CD4-positive, alpha-beta memory T cell (primary cell): ENCODE measurements at regions not wholly inside any gene's neighbourhood (a gene's known extent, or its start where the extent isn't known, plus 50 kb on each side); places are given as distances from the start of the nearest gene placed in this dataset.
"Not testable (repeated sequence)": the region's sequence is repeated elsewhere in the genome, so short reads cannot be mapped to it uniquely, and the experiment has no call there.

Source experiments
- CTCF ChIA-PET: fragments of 350-600 bp; sonication (Branson Sonifier 250); formaldehyde crosslinking; loops from one replicate; lab custom pipeline; 2021; ENCODE audit warnings: inconsistent platforms; ENCODE audit not compliant: partially characterized antibody; lab: Charles Lee
- POLR2A ChIA-PET: fragments of 350-600 bp; sonication (Branson Sonifier 250); formaldehyde crosslinking; loops from one replicate; lab custom pipeline; 2021; ENCODE audit not compliant: partially characterized antibody; lab: Charles Lee
- DNase-seq, 5 donors: peaks; one replicate each; pipeline versions ENCODE4 v3.0.0 to v3.0.0-alpha.2; 2020 to 2022; ENCODE audit warnings: mixed read lengths in 1 of 5
- H3K27ac ChIP-seq: one replicate; pipeline ENCODE4 v1.7.0; 2013; ENCODE audit warnings: low read depth, low read length
- H3K27me3 ChIP-seq: 2 replicates; pipeline ENCODE4 v1.7.0; 2013; ENCODE audit warnings: mild to moderate bottlenecking, low read length, moderate library complexity; ENCODE audit not compliant: insufficient read depth
- H3K36me3 ChIP-seq: 2 replicates; pipeline ENCODE4 v1.7.0; 2013; ENCODE audit warnings: mild to moderate bottlenecking, low read length, moderate library complexity; ENCODE audit not compliant: insufficient read depth
- H3K4me1 ChIP-seq: 2 replicates; pipeline ENCODE4 v1.7.0; 2013; ENCODE audit warnings: mild to moderate bottlenecking, low read length, moderate library complexity; ENCODE audit not compliant: insufficient read depth
- H3K4me3 ChIP-seq, 2 donors: one replicate each; pipeline ENCODE4 v1.7.0; 2013; ENCODE audit warnings: low read length in 2 of 2, mild to moderate bottlenecking in 1 of 2
- H3K9me3 ChIP-seq, 2 donors: one replicate each; pipeline ENCODE4 v1.7.0; 2013; ENCODE audit warnings: low read length in 2 of 2, control low read depth in 1 of 2; ENCODE audit not compliant: control insufficient read depth in 1 of 2
- H3K27ac Mint-ChIP-seq, 7 donors: one replicate each; pipeline ENCODE4 v1.8.0; 2020 to 2021; ENCODE audit warnings: mixed read lengths in 7 of 7, mild to moderate bottlenecking in 6 of 7, inconsistent platforms in 3 of 7, moderate library complexity in 3 of 7
- H3K27me3 Mint-ChIP-seq, 2 donors: one replicate each; pipeline ENCODE4 v1.8.0; 2020 to 2021; ENCODE audit warnings: mixed read lengths in 2 of 2
- H3K36me3 Mint-ChIP-seq, 2 donors: one replicate each; pipeline ENCODE4 v1.8.0; 2020 to 2021; ENCODE audit warnings: mixed read lengths in 2 of 2, inconsistent platforms in 1 of 2, mild to moderate bottlenecking in 1 of 2
- H3K4me1 Mint-ChIP-seq, 4 donors: one replicate each; pipeline ENCODE4 v1.8.0; 2020 to 2021; ENCODE audit warnings: mixed read lengths in 4 of 4, mild to moderate bottlenecking in 1 of 4
- H3K4me3 Mint-ChIP-seq, 8 donors: one replicate each; pipeline ENCODE4 v1.8.0; 2020 to 2021; ENCODE audit warnings: mixed read lengths in 8 of 8, mild to moderate bottlenecking in 7 of 8, moderate library complexity in 6 of 8, inconsistent platforms in 3 of 8
- H3K9me3 Mint-ChIP-seq, 8 donors: one replicate each; pipeline ENCODE4 v1.8.0; 2020 to 2021; ENCODE audit warnings: mixed read lengths in 8 of 8, mild to moderate bottlenecking in 5 of 8, inconsistent platforms in 3 of 8, moderate library complexity in 1 of 8
- intact Hi-C: fragments of 100-400 bp; cut with micrococcal nuclease; formaldehyde crosslinking; loops from one replicate; pipeline ENCODE4 v1.15.1; 2023

GRCh38 chr19:31470952-31471351 is 121.7 kb upstream of the TSHZ3 start:
- Histone ChIP-seq H3K4me3 (no peak overlapping the region), H3K4me1 (no peaks in the 10 kb centered on the region), H3K27me3 (no peaks in the 10 kb centered on the region), H3K27ac (no peak overlapping the region), H3K9me3 (no peaks in the 10 kb centered on the region), H3K36me3 (no peaks in the 10 kb centered on the region)
- Mint-ChIP-seq H3K36me3 (no peaks in the 10 kb centered on the region), H3K4me1 (peaks cover 0 to 2% (median 0%) of the 10 kb centered on the region in 4 donors), H3K27me3 (peaks cover 10 to 15% of the 10 kb centered on the region in 2 donors), H3K4me3 (no peak overlapping the region), H3K9me3 (peaks cover 0 to 4% (median 0%) of the 10 kb centered on the region in 8 donors), H3K27ac (no peak overlapping the region)
- intact Hi-C loops, result no loop called here
- no peak for DNase-seq
- ChIA-PET POLR2A (no interaction called here), CTCF (no interaction called here)

GRCh38 chr19:31478241-31478640 is 129.0 kb upstream of the TSHZ3 start:
- DNase-seq, result no peak
- H3K36me3 Mint-ChIP-seq, result no peaks in the 10 kb centered on the region
- H3K27me3 ChIP-seq, result no peaks in the 10 kb centered on the region
- no peaks in the 10 kb centered on the region for H3K36me3 ChIP-seq
- no peak overlapping the region for H3K4me3 ChIP-seq
- H3K27ac ChIP-seq, result no peak overlapping the region
- ChIA-PET CTCF (interaction anchor here (0.8 kb wide), 1 partner anchor 13 kb away, joined by 3 read pairs; no protein-coding TSS in a partner anchor), POLR2A (no interaction called here)
- peaks cover 0 to 8% (median 2%) of the 10 kb centered on the region in 8 donors for H3K9me3 Mint-ChIP-seq
- H3K9me3 ChIP-seq, result no peaks in the 10 kb centered on the region
- H3K4me3 Mint-ChIP-seq, result no peak overlapping the region
- no peak overlapping the region for H3K27ac Mint-ChIP-seq
- intact Hi-C loops, result no loop called here
- no peaks in the 10 kb centered on the region for H3K4me1 ChIP-seq
- no peaks in the 10 kb centered on the region for H3K4me1 Mint-ChIP-seq
- H3K27me3 Mint-ChIP-seq, result peaks cover under 1 to 1% of the 10 kb centered on the region in 2 donors

GRCh38 chr19:31483226-31483857 is 134.1 kb upstream of the TSHZ3 start:
- DNase-seq, result no peak

GRCh38 chr19:31484858-31485410 is 135.7 kb upstream of the TSHZ3 start:
- H3K27ac ChIP-seq, H3K4me3 Mint-ChIP-seq, H3K9me3 ChIP-seq, H3K36me3 ChIP-seq, H3K36me3 Mint-ChIP-seq, H3K27ac Mint-ChIP-seq, H3K27me3 Mint-ChIP-seq, H3K27me3 ChIP-seq, H3K4me1 Mint-ChIP-seq, H3K4me3 ChIP-seq, DNase-seq, POLR2A ChIA-PET, H3K4me1 ChIP-seq, CTCF ChIA-PET, intact Hi-C loops: not testable (repeated sequence)
- peaks cover 4 to 28% (median 15%) of the 10 kb centered on the region in 8 donors for H3K9me3 Mint-ChIP-seq

More at GRCh38 chr19:31483226-31483857, 134.1 kb upstream of the TSHZ3 start:
- ChIA-PET CTCF (no interaction called here), POLR2A (no interaction called here)
- Histone ChIP-seq H3K27me3 (no peaks in the 10 kb centered on the region), H3K9me3 (no peaks in the 10 kb centered on the region), H3K27ac (no peak overlapping the region), H3K36me3 (no peaks in the 10 kb centered on the region), H3K4me1 (no peaks in the 10 kb centered on the region), H3K4me3 (no peak overlapping the region)
- no peak overlapping the region for H3K27ac Mint-ChIP-seq
- H3K36me3 Mint-ChIP-seq, result no peaks in the 10 kb centered on the region
- H3K4me3 Mint-ChIP-seq, result no peak overlapping the region
- intact Hi-C loops, result no loop called here
- peaks cover 5 to 26% (median 16%) of the 10 kb centered on the region in 8 donors for H3K9me3 Mint-ChIP-seq
- H3K27me3 Mint-ChIP-seq, result peaks cover 0 to 1% of the 10 kb centered on the region in 2 donors
- H3K4me1 Mint-ChIP-seq, result no peaks in the 10 kb centered on the region

GRCh38 chr19:31485472-31485871 is 136.2 kb upstream of the TSHZ3 start:
- no peak for DNase-seq
- intact Hi-C loops, result no loop called here
- ChIA-PET POLR2A (no interaction called here), CTCF (no interaction called here)
- no peaks in the 10 kb centered on the region for H3K4me1 Mint-ChIP-seq
- H3K4me3 Mint-ChIP-seq, result no peak overlapping the region
- no peaks in the 10 kb centered on the region for H3K36me3 ChIP-seq
- H3K9me3 ChIP-seq, result no peaks in the 10 kb centered on the region
- no peak overlapping the region for H3K27ac Mint-ChIP-seq
- H3K4me3 ChIP-seq, result no peak overlapping the region
- no peaks in the 10 kb centered on the region for H3K27me3 ChIP-seq
- no peaks in the 10 kb centered on the region for H3K36me3 Mint-ChIP-seq
- H3K27me3 Mint-ChIP-seq, result peaks cover 0 to 1% of the 10 kb centered on the region in 2 donors
- peaks cover 4 to 28% (median 15%) of the 10 kb centered on the region in 8 donors for H3K9me3 Mint-ChIP-seq
- no peaks in the 10 kb centered on the region for H3K4me1 ChIP-seq
- H3K27ac ChIP-seq, result no peak overlapping the region

GRCh38 chr19:31491242-31491641 is 142.0 kb upstream of the TSHZ3 start:
- H3K4me3 Mint-ChIP-seq, result no peak overlapping the region
- Histone ChIP-seq H3K36me3 (no peaks in the 10 kb centered on the region), H3K4me1 (no peaks in the 10 kb centered on the region), H3K4me3 (no peak overlapping the region), H3K9me3 (no peaks in the 10 kb centered on the region), H3K27ac (no peak overlapping the region), H3K27me3 (no peaks in the 10 kb centered on the region)
- intact Hi-C loops, result no loop called here
- peaks cover 0 to 10% (median 7%) of the 10 kb centered on the region in 8 donors for H3K9me3 Mint-ChIP-seq
- ChIA-PET CTCF (interaction anchor here (1.4 kb wide), 1 partner anchor 13 kb away, joined by 3 read pairs; no protein-coding TSS in a partner anchor), POLR2A (no interaction called here)
- peaks cover 0 to 2% of the 10 kb centered on the region in 2 donors for H3K27me3 Mint-ChIP-seq
- no peaks in the 10 kb centered on the region for H3K36me3 Mint-ChIP-seq
- H3K27ac Mint-ChIP-seq, result no peak overlapping the region
- H3K4me1 Mint-ChIP-seq, result no peaks in the 10 kb centered on the region
- DNase-seq, result no peak

- H3K4me3 Mint-ChIP-seq, result no peak overlapping the region
- peaks cover 0 to 8% (median 3%) of the 10 kb centered on the region in 8 donors for H3K9me3 Mint-ChIP-seq
- H3K27ac Mint-ChIP-seq, result no peak overlapping the region
- H3K27me3 ChIP-seq, result no peaks in the 10 kb centered on the region
- H3K4me1 Mint-ChIP-seq, result no peaks in the 10 kb centered on the region
- ChIA-PET CTCF (interaction anchor here (1.4 kb wide), 1 partner anchor 14 kb away, joined by 3 read pairs; no protein-coding TSS in a partner anchor), POLR2A (no interaction called here)
- H3K4me3 ChIP-seq, result no peak overlapping the region
- intact Hi-C loops, result no loop called here
- no peaks in the 10 kb centered on the region for H3K36me3 Mint-ChIP-seq
- H3K27ac ChIP-seq, result no peak overlapping the region
- DNase-seq, result no peak
- H3K27me3 Mint-ChIP-seq, result peaks cover 0 to 2% of the 10 kb centered on the region in 2 donors
- no peaks in the 10 kb centered on the region for H3K4me1 ChIP-seq
- no peaks in the 10 kb centered on the region for H3K36me3 ChIP-seq
- H3K9me3 ChIP-seq, result no peaks in the 10 kb centered on the region
Measured at GRCh38 chr19:31492050-31492449, 142.8 kb upstream of the TSHZ3 start.
